ENCODE measurements at regions not wholly inside any gene's neighbourhood (a gene's known extent, or its start where the extent isn't known, plus 50 kb on each side); places are given as distances from the start of the nearest gene placed in this dataset.

GRCh38 chr9:87233431-87233830, 264.2 kb upstream of the DAPK1 start:
- Histone ChIP-seq H3K4me3 (no peak overlapping the region), H3K36me3 (no peaks in the 10 kb centered on the region), H3K9me3 (no peaks in the 10 kb centered on the region), H3K4me1 (ENCODE audit: control insufficient read depth in 1 of 2, low read depth in 2 of 2) (peaks cover 6 to 26% of the 10 kb centered on the region in 2 donors), H3K27ac (no peak overlapping the region), H3K27me3 (replicated peaks; ENCODE audit: insufficient read depth) (no peaks in the 10 kb centered on the region)
- DNase-seq (ENCODE audit: low spot score) (no peak), ATAC-seq (ENCODE audit: insufficient number of reproducible peaks, low FRiP score, low read depth) (no peak)
- TF ChIP-seq, protein P1, sequence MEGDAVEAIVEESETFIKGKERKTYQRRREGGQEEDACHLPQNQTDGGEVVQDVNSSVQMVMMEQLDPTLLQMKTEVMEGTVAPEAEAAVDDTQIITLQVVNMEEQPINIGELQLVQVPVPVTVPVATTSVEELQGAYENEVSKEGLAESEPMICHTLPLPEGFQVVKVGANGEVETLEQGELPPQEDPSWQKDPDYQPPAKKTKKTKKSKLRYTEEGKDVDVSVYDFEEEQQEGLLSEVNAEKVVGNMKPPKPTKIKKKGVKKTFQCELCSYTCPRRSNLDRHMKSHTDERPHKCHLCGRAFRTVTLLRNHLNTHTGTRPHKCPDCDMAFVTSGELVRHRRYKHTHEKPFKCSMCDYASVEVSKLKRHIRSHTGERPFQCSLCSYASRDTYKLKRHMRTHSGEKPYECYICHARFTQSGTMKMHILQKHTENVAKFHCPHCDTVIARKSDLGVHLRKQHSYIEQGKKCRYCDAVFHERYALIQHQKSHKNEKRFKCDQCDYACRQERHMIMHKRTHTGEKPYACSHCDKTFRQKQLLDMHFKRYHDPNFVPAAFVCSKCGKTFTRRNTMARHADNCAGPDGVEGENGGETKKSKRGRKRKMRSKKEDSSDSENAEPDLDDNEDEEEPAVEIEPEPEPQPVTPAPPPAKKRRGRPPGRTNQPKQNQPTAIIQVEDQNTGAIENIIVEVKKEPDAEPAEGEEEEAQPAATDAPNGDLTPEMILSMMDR (IDR thresholded peaks at IDR 0.05), result no peak

GRCh38 chr9:87233899-87234455, 263.7 kb upstream of the DAPK1 start:
- TF ChIP-seq, protein P1 (IDR thresholded peaks at IDR 0.05), result no peak
- H3K9me3 ChIP-seq, result no peaks in the 10 kb centered on the region
- DNase-seq (ENCODE audit: low spot score), result no peak
- no peak overlapping the region for H3K27ac ChIP-seq
- no peaks in the 10 kb centered on the region for H3K27me3 ChIP-seq (replicated peaks; ENCODE audit: insufficient read depth)
- no peak overlapping the region for H3K4me3 ChIP-seq
- ATAC-seq (ENCODE audit: insufficient number of reproducible peaks, low FRiP score, low read depth), result no peak
- peaks cover 6 to 28% of the 10 kb centered on the region in 2 donors for H3K4me1 ChIP-seq (ENCODE audit: control insufficient read depth in 1 of 2, low read depth in 2 of 2)
- H3K36me3 ChIP-seq, result no peaks in the 10 kb centered on the region

DNA sequence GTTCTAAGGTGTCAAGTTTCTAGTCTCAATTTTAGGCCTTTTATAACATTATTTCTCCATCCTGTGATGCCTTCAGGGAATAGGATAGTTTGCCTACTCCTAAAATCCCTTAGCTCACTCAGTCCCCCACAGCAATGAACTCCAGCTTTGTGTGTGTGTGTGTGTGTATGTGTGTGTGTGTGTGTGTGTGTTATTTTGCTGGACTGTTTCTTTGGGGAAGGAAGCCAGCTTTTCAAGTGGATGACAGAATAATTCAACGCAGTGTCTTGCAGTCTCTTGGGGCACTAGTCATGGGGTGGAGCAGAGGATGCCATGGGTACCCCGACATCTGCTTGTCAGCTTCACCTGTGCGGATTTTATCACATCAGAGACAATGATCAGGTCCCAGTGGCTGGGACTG, 262.8 kb upstream of the DAPK1 start:
- peaks cover 8 to 31% of the 10 kb centered on the region in 2 donors for H3K4me1 ChIP-seq (ENCODE audit: control insufficient read depth in 1 of 2, low read depth in 2 of 2)
- no peaks in the 10 kb centered on the region for H3K9me3 ChIP-seq
- no peak for ATAC-seq (ENCODE audit: insufficient number of reproducible peaks, low FRiP score, low read depth)
- no peaks in the 10 kb centered on the region for H3K27me3 ChIP-seq (replicated peaks; ENCODE audit: insufficient read depth)
- H3K36me3 ChIP-seq, result no peaks in the 10 kb centered on the region
- no peak for DNase-seq (ENCODE audit: low spot score)
- TF ChIP-seq, protein P1 (IDR thresholded peaks at IDR 0.05), result no peak
- H3K27ac ChIP-seq, result no peak overlapping the region
- H3K4me3 ChIP-seq, result no peak overlapping the region

GRCh38 chr9:87236546-87236945, 261.1 kb upstream of the DAPK1 start:
- no peak overlapping the region for H3K4me3 ChIP-seq
- no peaks in the 10 kb centered on the region for H3K36me3 ChIP-seq
- no peaks in the 10 kb centered on the region for H3K27me3 ChIP-seq (replicated peaks; ENCODE audit: insufficient read depth)
- no peak overlapping the region for H3K27ac ChIP-seq
- TF ChIP-seq, protein P1 (IDR thresholded peaks at IDR 0.05), result no peak
- ATAC-seq (ENCODE audit: insufficient number of reproducible peaks, low FRiP score, low read depth) (no peak), DNase-seq (ENCODE audit: low spot score) (no peak)
- no peaks in the 10 kb centered on the region for H3K9me3 ChIP-seq
- H3K4me1 ChIP-seq (ENCODE audit: control insufficient read depth in 1 of 2, low read depth in 2 of 2), result peaks cover 8 to 31% of the 10 kb centered on the region in 2 donors

DNA sequence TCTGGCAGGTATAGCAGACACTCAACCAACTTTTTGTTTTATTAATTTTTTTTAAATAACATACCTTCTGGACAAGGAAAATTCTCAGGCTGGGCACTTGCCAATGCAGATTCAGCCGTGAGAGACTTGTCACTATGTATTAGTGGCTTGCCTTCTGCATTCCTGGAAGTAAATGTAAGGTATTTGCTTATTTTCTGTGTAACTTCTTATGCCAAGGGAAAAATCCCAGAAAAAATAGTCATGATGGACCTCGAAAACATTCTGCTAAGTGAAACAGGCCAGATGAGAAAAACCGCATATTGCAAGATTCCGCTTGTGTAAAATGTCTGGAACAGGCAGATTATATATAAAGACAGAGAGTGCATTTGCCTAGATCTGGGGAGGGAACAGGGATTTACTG, 260.3 kb upstream of the DAPK1 start:
- H3K36me3 ChIP-seq, result no peaks in the 10 kb centered on the region
- ATAC-seq (ENCODE audit: insufficient number of reproducible peaks, low FRiP score, low read depth) (no peak), DNase-seq (ENCODE audit: low spot score) (no peak)
- H3K27ac ChIP-seq, result no peak overlapping the region
- TF ChIP-seq, protein P1 (IDR thresholded peaks at IDR 0.05), result no peak
- H3K9me3 ChIP-seq, result no peaks in the 10 kb centered on the region
- peaks cover 8 to 31% of the 10 kb centered on the region in 2 donors for H3K4me1 ChIP-seq (ENCODE audit: control insufficient read depth in 1 of 2, low read depth in 2 of 2)
- no peak overlapping the region for H3K4me3 ChIP-seq
- no peaks in the 10 kb centered on the region for H3K27me3 ChIP-seq (replicated peaks; ENCODE audit: insufficient read depth)
